Activated CD4-positive, CD25-positive, alpha-beta regulatory T cell treated with anti-CD3 and anti-CD28 coated beads, Interleukin-2, amount 50 U/mL, for 24 hours (primary cell): ENCODE measurements at regions not wholly inside any gene's neighbourhood (a gene's known extent, or its start where the extent isn't known, plus 50 kb on each side); places are given as distances from the start of the nearest gene placed in this dataset.
"Not testable (repeated sequence)": the region's sequence is repeated elsewhere in the genome, so short reads cannot be mapped to it uniquely, and the experiment has no call there.

Experiments used
- ATAC-seq, 2 donors: fragments of 150-1000 bp; cut with Tn5 transposase; one replicate each; pipeline ENCODE4 v1.10.0; 2021; ENCODE audit warnings: mild to moderate bottlenecking in 1 of 2, moderate library complexity in 1 of 2

DNA sequence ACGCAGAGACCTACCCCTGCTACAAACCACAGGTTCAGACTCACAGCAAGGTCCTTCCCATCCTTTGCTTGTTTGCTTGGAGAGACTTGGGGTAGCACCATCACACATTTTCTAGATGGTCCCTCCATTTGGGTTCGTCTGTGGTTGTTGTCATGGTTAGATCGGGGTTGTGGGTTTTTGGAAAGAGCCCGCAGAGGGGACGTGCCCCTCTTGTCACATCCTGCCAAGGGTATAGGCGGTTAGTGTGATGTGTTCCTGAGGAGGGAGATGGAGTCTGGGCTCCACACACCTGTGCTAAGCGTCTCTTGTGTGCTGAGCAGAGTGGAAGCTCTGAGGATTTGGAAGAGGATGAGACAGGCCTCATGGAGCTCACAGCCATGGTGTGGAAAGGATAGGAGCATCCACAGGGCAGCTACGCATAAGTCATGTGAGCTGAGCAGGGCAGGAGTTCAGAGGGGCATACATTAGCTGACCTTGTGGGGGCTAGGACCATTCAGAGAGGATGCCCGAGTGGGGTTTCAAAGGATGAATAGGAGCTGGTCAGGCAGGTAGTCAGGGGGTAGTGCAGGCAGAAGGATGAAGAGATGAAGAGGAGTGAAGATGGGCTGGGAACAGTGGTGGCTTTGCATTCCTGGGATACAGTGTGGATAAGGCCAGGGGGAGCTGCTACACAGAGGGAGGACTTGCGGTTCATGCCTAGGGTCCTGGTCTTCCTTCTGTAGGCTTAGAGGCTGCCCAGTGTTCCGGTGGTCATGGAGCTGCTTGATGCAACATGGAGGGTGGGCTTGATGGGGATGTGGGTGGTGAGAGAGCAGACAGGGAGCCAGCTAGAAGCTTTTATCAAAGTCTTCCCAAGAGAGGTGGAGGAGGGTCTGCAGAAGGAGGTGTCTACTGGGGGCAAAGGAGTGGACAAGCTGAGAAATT is 62.9 kb downstream of the ACKR3 start:
- no peak for ATAC-seq

DNA sequence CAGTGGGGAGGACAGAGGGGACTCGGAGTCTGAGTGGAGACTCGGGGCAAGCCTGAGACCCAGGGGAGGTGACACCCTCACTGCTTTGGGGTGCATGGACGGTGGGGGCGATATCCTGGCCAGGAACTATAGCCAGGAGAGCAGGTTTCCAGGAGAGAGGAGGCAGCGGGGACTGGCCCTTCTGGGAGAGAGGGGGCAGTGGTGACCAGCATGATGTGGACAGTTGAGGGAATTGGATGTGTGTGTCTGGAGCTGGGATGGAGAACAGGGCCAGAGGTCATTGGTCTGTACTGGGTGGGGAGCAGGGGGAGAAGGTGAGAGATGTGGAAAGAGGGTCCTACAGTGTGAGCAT is 63.6 kb downstream of the ACKR3 start:
- no peak for ATAC-seq

DNA sequence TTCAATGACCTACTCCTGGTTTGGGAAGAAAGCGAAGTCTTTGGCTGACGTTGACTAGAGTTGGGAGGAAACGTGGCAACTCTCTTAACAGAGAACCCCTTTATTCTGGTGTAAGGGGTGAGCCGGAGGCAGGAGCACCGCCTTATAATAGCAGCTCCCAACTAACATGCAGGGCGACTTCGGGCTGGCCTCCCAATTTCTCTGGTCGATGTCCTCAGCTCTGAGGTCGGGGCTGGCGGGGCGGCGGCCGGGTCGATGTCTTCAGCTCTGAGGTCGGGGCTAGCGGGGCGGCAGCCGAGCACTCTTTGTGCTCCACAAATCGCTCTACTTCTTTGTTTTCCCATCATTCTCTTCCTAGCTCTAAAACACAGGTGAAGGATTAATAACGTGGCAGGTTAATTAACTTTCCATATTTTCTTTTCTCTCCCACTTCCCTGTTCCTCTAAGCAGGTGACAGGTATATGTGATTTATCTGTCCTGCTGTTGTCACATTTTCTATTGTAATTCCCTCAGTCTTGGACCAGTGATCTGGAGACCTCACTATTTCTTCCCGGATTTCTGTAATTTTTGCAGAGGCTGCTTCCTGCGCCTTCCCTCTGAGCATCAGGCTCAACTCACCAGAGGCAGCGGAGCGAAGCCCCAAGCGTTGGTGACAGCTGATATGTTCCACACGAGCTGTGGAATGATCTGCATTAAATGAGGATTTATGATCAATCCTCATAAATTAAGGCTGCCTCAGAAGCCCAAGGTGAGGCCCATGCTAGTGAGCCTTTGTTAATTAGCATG is 64.3 kb downstream of the ACKR3 start:
- no peak for ATAC-seq

DNA sequence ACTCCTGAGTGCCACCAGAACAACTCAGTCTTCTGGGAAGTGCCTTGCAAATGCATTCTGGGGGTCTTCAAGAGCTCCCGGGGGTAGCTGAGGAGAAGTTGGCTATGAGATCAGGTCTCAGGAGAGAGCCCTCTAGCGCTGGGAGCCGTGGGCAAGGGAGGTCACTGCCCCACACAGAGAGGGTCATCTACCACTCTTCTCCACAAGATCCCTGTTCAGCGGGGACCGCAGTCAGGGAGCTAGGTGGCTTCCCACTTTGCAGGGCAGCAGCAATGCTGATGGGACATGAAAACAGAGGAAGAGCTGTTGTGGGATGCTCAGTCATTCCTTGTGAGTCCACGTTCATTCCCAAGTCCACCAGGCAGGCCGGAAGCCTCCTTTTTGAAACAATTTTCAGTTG is 66.6 kb downstream of the ACKR3 start:
- no peak for ATAC-seq

DNA sequence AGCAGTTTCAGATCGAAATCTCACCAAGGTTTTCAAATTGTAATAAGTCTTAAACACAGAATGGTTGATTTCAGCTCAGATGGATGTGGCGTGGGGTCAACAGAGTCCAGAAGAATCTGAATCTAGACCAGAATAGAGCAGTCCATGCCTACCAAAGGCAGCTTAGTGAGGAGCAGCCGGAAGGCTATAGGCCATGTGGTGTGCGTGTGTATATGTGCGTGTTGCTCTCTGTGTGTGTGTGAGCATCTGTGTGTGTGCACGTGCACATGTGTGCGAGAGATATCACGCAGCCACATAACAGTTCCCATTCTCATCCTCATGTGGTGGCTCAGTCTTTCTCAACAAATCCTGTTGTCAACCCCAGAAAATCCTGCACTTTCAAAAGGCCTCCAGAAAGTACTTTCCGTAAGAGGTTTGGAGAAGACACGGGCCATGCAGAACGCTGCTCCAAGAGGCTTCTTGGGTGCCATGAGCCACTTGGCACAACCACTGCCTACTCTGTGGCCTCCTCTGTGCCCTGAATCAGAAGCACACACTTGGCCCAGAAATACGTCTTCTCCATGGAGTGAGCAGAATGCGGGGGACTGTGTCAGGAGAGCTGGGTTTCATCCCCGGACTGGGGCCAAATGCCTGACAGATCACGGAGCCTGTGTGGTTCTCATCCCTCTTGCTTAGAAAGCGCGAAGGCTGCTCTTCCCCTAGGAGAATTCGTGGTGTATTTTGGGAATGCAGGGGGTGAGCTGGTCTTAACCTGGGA is 67.3 kb downstream of the ACKR3 start:
- ATAC-seq = no peak

DNA sequence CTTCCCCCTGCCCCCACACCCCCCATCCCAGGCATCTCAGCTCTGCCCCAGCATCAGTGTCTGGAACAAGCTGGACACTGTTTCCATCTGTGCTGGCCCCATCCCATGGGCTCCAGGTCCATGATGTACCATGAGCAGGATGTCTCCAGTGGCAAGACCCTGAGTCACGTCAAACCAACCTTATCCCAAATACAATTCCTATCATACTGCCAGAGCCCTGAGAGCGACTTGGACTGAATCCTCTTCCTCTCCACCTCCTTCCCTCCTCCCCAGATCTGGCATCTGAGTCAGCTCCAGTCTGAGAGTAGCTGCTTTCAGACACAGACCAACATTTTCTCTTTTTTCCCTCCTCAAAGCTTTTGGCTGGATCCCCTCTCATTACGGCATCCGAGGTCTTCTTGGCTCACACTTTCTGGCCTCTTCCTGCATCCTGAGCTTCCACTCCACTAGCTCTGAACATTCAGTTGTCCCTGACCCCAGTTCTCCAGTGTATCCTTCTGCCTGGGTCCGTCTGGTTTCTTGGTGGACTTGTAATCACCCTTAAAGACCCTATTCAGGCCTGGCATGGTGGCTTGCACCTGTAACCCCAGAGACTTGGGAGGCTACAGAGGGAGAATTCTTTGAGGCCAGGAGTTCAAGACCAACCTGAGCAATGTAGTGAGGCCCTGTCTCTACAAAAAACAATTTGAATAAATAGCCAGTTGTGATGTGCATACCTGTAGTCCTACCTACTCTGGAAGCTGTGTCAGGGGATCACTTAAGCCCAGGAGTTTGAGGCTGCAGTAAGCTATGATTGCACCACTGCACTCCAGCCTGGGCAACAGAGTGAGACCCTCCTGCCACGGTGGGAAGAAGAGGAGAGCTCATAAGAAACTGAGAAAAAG is 68.3 kb downstream of the ACKR3 start:
- ATAC-seq = no peak

DNA sequence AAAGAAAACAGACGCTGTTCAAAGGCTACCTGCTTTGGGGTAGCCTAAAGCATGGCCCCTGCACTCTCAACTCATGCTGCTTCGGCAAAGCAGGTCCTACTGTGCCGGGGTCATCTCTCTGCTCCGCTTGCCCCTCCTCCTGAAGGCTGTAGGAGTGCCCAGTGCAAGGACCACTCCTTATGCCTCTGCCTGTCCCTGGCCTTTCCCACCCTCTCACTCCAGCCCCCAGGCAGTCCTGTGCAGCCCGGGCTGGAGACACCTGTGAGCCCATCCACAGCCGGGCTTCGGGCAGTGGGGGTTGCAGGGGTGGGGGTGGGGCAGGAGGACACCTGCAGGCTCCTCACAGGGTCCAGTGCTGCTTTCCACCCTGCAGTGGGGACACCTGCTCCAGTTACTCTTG is 69.1 kb downstream of the ACKR3 start:
- no peak for ATAC-seq

DNA sequence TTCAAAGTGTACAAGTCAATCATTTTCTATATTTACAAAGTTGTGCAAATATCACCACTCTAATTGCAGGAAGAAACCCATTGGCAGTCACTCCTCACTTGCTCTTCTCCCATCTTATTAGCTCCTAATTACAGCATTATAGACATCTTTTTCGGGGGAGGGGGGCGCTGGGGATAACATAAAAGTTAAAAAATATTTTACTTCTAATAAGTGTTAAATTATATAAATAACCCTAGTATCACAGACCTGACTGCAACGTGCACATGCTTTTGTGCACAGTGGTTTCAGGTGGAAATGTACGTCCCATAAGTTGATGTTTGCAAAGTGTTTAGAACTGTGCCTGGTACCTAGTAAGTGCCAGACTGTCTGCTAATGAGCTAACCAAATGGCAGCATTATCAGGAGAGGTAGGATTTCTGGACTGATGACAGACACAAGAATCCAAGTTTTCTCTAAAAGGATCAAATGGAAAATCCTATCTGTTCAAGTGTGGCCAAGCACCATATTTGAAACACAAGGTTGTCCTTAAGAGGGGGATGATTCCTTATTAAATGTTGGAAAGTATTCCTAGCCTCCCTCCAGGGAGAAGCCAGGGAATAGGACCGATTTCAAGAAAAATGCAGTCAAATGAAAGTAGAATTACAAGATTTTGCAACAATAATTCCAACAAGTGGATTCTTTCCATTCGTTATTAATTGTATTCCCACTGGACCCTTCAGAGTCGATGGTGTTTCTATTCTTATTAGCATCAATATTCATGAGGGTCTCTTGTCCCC is 70.0 kb downstream of the ACKR3 start:
- ATAC-seq = no peak

DNA sequence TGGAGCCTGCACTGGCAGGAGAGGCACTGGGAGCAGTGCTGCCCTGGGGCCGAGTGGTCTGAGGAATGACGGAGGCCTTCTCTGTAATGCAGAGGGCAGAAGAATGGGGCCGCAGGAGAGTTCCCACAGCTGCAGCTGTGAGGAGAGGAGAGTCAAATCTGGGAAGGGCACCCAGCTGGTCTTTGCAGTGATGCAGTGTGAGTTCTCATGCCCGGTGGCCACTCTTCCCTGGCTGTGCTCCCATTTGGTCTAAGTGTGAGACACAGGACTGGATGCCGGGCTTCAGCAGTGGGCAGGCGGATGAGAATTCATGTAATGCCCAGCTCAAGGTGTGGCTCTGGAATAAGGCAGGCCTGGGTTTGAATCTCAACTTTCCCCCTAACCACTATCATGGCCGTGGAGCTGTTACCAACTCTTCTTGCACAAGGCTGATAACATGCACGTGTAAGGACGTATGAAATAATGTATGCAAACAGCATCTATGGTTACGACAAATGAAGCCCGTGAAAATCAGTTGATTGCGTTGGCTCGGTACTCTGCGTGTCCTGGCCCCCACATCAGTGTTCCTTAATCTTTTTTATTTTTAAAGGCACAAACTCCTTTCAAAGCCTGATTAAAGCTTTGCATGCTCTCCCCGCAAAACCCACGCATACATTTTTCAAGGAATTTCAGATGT is 71.6 kb downstream of the ACKR3 start:
- ATAC-seq = no peak

DNA sequence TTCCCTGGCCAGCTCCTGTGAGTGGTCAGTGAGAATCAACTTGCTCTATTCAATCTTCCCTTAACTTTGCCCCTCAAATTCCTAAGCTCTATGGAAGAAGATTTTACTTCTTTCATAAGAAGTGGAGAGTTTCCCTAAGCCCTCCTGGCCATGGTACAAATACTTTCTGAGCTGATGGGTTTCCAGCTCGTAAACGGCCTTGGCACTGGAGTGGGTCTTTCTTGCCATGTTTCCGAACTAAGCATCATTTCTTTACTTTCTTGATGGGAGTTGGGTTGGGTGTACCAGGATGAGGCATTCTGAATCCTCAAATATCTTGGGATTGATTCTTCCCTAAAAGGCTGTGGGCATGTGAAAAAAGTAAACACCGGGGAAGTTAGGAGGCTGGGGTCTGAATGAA is 72.5 kb downstream of the ACKR3 start:
- ATAC-seq = no peak

DNA sequence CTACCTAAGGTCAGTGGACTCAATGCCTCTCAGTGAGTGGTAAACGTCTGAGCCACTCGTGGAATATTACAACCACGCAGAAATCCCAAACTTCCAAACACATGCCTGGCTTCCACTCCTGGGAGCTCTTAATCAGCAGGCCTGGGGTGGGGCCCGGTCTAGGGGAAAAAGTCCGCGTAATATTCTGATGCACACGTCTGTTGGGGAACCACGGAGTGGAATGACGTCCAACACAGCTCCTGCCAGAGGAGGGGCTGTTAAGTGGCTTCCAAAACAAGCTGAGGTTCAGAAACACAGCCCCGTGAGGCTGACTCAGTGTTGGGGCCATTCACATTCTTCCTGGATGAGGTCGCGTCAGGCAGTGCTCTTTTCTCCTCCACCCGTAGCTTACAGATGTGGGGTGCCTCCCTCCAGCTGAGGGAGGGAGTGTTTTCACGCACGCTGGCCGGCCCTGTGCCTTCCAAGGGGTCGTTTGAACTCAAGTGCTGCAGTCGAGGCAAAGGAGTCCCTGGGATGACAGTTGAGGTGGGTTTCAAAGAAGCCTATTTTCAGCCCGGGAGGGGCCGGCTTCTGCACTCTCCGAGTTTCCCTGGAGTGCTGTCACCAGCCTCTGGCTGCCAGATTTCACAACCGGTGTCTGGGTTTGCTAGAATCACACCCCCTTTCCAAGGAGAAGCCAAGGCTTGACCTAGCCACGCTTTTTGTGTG is 73.1 kb downstream of the ACKR3 start:
- ATAC-seq = no peak

DNA sequence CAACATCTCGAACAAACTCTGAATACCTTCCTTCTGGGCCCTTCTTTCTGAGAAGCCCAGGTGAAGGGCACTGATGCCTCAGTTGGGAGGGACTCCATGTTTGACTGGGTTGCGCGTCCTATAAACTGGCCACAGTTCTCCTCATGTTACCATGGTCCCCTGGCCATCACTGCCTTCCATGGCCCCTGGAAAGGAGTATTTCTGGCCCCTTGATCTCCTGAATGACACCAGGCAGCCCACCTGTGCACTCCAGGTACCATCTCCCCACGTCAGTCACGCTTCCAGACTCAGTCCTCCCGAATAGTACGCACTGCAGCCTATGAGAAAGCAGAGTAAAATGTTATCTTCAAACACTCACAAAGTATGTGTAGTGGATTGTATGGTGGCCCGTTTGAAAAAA is 73.9 kb downstream of the ACKR3 start:
- ATAC-seq = no peak

DNA sequence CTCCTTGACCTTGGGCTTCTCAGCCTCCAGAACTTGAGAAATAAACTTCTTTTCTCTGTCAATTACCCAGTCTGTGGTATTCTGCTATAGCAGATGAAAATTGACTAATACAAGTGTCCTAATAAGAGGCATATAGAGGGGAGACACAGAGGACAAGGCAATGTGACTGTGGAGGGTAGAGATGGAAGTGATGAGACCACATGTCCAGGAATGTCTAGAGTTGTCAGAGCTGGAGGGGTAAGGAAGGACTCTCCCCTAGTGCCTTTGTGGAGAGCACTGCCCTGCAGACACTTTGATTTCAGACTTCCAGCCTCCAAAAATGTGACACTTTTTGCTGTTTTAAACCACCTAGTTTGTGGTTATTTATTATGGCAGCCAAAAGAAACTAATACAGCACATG is 74.4 kb downstream of the ACKR3 start:
- no peak for ATAC-seq

DNA sequence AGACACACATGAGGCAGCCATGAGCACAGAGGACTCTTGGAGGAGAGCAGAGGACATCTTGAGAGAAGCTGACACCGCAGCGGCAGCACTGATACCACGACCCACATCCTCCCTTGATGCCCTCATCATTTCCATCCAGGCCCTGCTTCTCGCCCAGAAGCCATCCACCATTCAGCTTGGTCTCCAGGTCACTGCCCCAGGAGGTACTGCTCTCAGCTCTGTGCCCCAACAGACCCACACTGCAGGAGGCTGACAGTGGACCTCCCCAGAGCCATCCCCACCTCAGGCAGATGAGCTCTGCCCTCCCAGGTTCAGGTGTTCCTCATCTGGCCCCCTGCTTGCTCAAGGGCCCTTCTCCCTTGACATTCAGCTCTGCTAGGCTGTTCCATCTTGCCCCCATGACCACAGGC is 74.9 kb downstream of the ACKR3 start:
- ATAC-seq = no peak

DNA sequence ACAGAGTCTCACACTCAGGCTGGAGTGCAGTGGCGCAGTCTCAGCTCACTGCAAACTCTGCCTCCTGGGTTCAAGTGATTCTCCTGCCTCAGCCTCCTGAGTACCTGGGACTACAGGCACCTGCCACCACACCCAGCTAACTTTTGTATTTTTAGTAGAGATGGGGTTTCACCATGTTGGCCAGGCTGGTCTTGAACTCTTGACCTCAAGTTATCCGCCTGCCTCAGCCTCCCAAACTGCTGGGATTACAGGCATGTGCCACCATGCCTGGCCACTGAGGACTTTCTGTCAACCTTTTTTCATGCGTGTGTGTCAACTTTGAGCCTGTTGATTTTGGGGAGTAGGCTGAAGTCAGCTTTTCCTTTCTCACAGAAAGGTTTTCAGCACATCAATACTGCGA is 75.5 kb downstream of the ACKR3 start:
- ATAC-seq = not testable (repeated sequence)

DNA sequence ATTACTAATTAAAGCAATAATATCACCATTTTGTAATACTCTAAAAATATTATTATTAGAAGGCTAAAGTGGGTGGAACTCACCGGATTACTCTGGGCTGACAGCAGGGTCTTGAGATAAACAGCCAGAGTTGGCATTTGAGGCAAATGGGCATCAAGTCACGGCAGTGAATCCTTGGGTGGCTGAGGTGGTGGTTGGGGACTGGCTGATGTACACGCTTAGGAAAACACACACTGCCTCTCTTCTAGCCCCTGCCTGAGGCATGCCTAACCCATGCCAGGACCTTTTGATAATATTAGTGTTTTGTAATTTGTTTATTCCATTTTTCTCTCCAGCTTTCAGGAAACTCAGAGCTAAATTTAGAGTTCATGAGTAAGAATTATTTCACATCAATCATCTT is 76.8 kb downstream of the ACKR3 start:
- ATAC-seq = no peak

DNA sequence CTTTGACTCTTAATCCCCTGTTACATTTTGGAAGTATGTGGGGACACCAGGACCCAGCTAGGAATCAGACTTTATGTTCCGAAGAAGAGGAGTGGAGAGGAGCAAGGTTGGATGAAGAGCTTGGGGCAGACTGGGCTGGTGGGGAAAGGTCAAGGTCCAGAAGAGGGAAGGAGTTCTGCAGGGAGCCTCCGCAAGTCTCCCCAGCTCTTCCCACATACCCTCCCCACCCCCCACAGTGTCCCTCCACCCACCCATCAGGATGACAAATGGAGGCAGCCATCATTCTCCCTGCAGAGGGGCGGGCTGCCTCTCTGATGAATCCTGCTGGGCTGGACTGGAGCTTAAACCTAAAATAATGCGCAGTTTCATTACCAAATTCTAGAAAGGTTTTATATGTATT is 77.2 kb downstream of the ACKR3 start:
- no peak for ATAC-seq

DNA sequence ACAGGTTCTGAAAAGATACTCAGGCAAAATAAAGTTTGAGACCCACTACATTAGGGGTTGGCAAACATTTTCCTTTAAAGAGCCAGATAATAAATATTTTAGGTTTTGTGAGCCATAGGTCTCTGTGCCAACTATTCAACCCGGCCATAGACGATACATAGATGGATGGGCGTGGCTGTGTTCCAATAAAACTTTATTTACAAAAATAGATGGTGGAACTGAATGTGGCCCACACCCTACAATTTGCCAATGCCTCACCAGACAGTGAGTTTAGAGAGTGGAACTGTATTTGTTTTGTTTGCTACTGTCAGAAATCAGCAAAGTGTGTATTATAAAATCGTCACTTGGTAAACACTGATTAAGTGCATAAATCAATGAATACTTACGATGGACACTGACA is 78.0 kb downstream of the ACKR3 start:
- no peak for ATAC-seq

DNA sequence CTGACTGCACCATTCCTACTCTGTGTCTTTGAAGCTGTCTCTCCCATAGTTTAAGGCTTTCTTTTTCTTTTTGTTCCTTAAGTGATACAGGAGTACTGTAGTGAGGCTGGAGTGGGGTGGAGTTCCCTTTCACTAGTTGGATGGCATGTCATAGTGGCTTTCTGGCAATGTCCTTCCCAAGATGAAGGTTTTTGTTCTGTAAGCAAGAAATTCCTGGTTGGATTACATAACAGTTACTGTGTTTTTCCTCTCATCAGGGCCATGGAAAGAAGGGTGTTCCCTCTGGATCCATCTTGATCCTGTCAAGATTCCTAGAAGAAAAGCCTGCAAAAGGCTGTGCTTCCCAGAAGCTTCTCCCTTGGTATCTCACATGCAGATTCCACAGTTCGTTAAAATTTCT is 84.2 kb downstream of the ACKR3 start:
- ATAC-seq = no peak

DNA sequence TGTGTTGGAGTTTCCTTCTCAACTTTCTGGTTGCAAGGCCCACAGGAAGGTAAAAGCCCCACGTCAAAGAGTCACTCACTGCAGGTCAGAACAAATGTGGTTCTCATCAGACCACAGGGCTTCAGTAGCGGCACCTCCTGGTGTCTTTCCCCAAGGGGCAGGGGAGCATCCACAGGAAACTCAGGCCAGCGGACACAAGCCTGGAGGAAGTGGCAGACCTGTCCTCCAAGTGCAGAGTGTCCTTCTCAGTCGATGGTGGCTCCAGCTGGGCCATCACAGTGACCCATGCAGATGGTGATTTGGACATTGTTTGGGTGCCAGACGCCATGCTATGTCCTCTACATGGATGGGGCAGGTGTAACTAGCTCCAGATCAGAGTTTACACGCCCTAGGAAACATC is 84.9 kb downstream of the ACKR3 start:
- ATAC-seq = no peak
